ENCODE measurements at regions not wholly inside any gene's neighbourhood (a gene's known extent, or its start where the extent isn't known, plus 50 kb on each side); places are given as distances from the start of the nearest gene placed in this dataset.

DNA sequence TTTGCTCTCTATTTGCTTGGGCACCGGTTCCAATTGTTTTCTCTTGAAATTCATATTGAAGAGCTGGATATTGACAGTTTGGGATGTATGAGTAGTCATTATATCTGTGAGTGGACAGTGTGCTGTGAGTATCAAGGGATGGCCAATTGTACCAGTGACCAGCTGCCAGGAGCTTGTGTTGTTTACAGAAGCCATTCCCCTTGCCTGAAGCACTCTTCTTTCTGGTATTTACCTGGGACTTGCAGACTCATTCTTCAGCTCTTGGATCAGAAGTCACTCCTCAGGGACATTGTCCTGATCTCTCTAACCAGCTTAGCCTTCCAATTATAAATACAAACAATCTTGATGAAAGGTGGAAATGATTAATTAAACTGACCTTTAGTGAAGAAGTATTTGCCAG lies 438.3 kb upstream of the LRATD1 start (continued):
- TF ChIP-seq, protein P1, sequence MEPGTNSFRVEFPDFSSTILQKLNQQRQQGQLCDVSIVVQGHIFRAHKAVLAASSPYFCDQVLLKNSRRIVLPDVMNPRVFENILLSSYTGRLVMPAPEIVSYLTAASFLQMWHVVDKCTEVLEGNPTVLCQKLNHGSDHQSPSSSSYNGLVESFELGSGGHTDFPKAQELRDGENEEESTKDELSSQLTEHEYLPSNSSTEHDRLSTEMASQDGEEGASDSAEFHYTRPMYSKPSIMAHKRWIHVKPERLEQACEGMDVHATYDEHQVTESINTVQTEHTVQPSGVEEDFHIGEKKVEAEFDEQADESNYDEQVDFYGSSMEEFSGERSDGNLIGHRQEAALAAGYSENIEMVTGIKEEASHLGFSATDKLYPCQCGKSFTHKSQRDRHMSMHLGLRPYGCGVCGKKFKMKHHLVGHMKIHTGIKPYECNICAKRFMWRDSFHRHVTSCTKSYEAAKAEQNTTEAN (CRISPR knock-in tag; IDR thresholded peaks at IDR 0.05): no peak
- TF ChIP-seq PTTG1 (tag; IDR thresholded peaks at IDR 0.05; ENCODE audit: low read depth): no peak

DNA sequence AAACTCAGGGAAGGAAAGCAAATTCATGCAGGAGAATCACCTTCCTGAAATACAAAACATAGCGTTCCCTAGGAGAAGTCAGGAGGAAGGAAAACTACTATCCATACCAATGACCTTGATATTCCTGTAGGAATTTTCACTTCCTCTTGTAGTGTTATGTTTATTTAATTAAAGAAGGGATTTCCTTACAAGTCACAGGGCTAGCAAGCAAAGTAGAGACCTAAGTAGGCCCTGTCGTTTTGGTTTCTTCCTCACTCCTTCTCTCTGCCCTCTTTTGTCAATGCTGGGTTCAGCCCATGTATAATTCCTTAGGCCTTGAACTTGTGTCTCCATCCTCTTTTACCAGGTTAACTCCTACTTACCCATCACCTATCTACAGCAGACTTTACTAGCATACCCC lies 435.2 kb upstream of the LRATD1 start:
- intact Hi-C loops (cut with micrococcal nuclease): no loop called here
- CTCF ChIA-PET (ENCODE audit: low intra/inter-chr PET ratio): no interaction called here
- no TSS peak for BruUV-seq (replicated peaks)

More for the DNA sequence above, 435.2 kb upstream of the LRATD1 start:
- Histone ChIP-seq H3K9ac (ENCODE audit: insufficient read depth in 1 of 2, low read depth in 2 of 2, low read length in 2 of 2) (no peak overlapping the region), H3K9me3 (replicated peaks; ENCODE audit: control insufficient read depth, insufficient read depth, low read depth, low read length) (no peaks in the 10 kb centered on the region), H4K20me1 (replicated peaks; ENCODE audit: control insufficient read depth, insufficient read depth, low read length) (no peaks in the 10 kb centered on the region), H3K4me2 (ENCODE audit: insufficient read depth, low read length) (no peak overlapping the region), H2AFZ (ENCODE audit: low read depth, low read length) (no peak overlapping the region), H3K79me2 (ENCODE audit: control insufficient read depth, insufficient read depth, low read length) (no peaks in the 10 kb centered on the region), H3K27ac (ENCODE audit: extremely low read depth, low read depth, low read length) (no peak overlapping the region), H3K4me1 (replicated peaks in 1 of 2; ENCODE audit: control insufficient read depth in 2 of 2, insufficient read depth in 2 of 2, low read length in 2 of 2) (no peaks in the 10 kb centered on the region), H3K27me3 (ENCODE audit: control insufficient read depth in 2 of 2, insufficient read depth in 2 of 2, low read length in 2 of 2) (no peaks in the 10 kb centered on the region), H3K4me3 (no peak overlapping the region), H3K36me3 (ENCODE audit: control insufficient read depth, insufficient read depth, low read length) (no peaks in the 10 kb centered on the region), H3K9me1 (ENCODE audit: control insufficient read depth, insufficient read depth, low read length) (no peaks in the 10 kb centered on the region)
- POLR2A ChIA-PET: no interaction called here
- FAIRE-seq (no peak), DNase-seq (ENCODE audit: extremely low read depth in 1 of 4, low spot score in 3 of 4) (no peak), ATAC-seq (no peak)
- TF ChIP-seq, protein P2, sequence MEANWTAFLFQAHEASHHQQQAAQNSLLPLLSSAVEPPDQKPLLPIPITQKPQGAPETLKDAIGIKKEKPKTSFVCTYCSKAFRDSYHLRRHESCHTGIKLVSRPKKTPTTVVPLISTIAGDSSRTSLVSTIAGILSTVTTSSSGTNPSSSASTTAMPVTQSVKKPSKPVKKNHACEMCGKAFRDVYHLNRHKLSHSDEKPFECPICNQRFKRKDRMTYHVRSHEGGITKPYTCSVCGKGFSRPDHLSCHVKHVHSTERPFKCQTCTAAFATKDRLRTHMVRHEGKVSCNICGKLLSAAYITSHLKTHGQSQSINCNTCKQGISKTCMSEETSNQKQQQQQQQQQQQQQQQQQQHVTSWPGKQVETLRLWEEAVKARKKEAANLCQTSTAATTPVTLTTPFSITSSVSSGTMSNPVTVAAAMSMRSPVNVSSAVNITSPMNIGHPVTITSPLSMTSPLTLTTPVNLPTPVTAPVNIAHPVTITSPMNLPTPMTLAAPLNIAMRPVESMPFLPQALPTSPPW (CRISPR knock-in tag; IDR thresholded peaks at IDR 0.05): no peak
- TF ChIP-seq ZFPM2 (CRISPR knock-in tag; IDR thresholded peaks at IDR 0.05): no peak
- no peak for TF ChIP-seq ATF7 (IDR thresholded peaks at IDR 0.05)
- no peak for TF ChIP-seq OTX1 (CRISPR knock-in tag; IDR thresholded peaks at IDR 0.05)
- no peak for TF ChIP-seq ZNF780A (CRISPR knock-in tag; IDR thresholded peaks at IDR 0.05)
- TF ChIP-seq, protein P3, sequence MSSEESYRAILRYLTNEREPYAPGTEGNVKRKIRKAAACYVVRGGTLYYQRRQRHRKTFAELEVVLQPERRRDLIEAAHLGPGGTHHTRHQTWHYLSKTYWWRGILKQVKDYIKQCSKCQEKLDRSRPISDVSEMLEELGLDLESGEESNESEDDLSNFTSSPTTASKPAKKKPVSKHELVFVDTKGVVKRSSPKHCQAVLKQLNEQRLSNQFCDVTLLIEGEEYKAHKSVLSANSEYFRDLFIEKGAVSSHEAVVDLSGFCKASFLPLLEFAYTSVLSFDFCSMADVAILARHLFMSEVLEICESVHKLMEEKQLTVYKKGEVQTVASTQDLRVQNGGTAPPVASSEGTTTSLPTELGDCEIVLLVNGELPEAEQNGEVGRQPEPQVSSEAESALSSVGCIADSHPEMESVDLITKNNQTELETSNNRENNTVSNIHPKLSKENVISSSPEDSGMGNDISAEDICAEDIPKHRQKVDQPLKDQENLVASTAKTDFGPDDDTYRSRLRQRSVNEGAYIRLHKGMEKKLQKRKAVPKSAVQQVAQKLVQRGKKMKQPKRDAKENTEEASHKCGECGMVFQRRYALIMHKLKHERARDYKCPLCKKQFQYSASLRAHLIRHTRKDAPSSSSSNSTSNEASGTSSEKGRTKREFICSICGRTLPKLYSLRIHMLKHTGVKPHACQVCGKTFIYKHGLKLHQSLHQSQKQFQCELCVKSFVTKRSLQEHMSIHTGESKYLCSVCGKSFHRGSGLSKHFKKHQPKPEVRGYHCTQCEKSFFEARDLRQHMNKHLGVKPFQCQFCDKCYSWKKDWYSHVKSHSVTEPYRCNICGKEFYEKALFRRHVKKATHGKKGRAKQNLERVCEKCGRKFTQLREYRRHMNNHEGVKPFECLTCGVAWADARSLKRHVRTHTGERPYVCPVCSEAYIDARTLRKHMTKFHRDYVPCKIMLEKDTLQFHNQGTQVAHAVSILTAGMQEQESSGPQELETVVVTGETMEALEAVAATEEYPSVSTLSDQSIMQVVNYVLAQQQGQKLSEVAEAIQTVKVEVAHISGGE (CRISPR knock-in tag; IDR thresholded peaks at IDR 0.05): no peak
- no peak for TF ChIP-seq NR1H2 (CRISPR knock-in tag; IDR thresholded peaks at IDR 0.05)
- TF ChIP-seq TCF7 (IDR thresholded peaks at IDR 0.05; ENCODE audit: borderline replicate concordance): no peak
- TF ChIP-seq MXI1 (IDR thresholded peaks at IDR 0.05; ENCODE audit: low read depth, low read length): no peak
- no peak for TF ChIP-seq HEY1 (CRISPR knock-in tag; IDR thresholded peaks at IDR 0.05; ENCODE audit: borderline replicate concordance)
- no peak for TF ChIP-seq GATAD2B (IDR thresholded peaks at IDR 0.05; ENCODE audit: borderline replicate concordance)
- TF ChIP-seq TRIM24 (IDR thresholded peaks at IDR 0.05): no peak
- in situ Hi-C loops (cut with MboI): no loop called here
- 0% methylated on average over 2 of the region's 2 CpGs for WGBS (ENCODE audit: insufficient coverage, low coverage, missing lambda C conversion rate)
